GM19043 (cell line): ENCODE measurements at regions not wholly inside any gene's neighbourhood (a gene's known extent, or its start where the extent isn't known, plus 50 kb on each side); places are given as distances from the start of the nearest gene placed in this dataset.
"Not testable (repeated sequence)": the region's sequence is repeated elsewhere in the genome, so short reads cannot be mapped to it uniquely, and the experiment has no call there.

Experiments used
- ATAC-seq: cut with Tn5 transposase; IDR thresholded peaks from one replicate; pipeline ENCODE4 v1.9.1; 2021; ENCODE audit warnings: low read depth; ENCODE audit not compliant: unreplicated experiment

DNA sequence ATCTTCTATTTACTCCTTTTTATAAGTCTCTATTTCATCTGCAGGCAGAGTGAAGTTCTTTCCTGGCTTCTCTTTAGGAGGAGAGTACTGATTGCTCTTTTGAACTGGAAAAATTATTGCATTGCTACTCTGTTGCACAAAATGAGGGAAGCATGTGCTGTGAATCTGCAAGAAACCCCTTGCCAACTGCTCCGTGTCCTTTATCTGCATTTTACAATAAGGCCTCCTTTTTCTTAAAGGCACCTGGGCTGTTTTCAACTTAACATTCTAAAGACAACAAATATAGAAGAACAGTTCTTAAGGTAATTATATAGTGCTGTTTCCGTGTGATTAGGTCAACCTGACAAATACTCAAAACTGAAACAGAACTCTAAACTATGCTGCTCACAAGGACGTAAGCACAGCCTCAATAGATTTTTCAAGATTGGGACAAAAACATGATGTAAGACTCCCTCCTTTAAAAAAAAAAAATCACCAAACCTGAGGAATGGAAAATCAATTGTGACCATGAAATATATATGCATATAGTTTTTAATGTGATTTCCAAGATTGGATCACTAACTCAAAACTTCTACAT, 716.6 kb upstream of the INTU start:
- ATAC-seq, result no peak

DNA sequence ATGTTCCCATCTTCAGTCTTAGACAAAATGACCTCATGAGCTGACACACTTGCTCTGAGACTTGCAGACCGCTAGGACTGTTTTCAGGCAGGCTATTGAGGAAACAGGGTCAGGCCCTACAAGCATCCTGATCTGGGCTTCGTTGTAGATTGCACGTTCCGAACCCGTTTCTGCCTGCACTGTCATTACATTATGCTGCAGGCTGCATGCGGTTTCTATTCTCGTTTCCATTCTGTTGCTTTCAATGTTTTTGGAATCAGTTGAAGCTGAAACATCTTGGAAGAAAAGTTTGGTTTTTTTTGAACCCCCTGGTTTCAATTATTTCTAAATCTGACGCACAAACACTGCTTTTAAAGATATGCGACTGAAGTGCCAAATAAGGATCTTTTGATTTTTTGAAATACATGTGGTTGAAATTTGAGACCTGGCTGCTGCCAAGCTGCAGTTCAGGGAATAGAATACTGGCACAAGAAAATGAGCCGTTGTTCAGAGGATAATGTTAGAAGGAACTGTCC, 716.1 kb upstream of the INTU start:
- ATAC-seq, result no peak

DNA sequence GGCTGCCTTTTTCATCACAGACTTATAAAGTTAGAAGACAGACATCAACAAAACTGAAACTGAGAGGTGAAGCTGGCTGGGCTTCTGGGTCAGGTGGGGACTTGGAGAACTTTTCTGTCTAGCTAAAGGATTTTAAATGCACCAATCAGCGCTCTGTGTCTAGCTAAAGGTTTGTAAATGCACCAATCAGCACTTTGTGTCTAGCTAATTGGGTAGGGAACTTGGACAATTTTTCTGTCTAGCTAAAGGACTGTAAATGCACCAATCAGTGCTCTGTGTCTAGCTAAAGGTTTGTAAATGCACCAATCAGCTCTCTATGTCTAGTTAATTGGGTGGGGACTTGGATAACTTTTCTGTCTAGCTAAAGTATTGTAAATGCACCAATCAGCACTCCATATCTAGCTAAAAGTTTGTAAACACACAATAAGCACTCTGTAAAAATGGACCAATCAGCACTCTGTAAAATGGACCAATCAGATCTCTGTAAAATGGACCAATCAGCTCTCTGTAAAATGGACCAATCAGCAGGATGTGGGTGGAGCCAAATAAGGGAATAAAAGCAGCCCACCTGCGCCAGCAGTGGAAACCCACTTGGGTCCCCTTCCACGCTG, 710.3 kb upstream of the INTU start:
- ATAC-seq, result not testable (repeated sequence)

DNA sequence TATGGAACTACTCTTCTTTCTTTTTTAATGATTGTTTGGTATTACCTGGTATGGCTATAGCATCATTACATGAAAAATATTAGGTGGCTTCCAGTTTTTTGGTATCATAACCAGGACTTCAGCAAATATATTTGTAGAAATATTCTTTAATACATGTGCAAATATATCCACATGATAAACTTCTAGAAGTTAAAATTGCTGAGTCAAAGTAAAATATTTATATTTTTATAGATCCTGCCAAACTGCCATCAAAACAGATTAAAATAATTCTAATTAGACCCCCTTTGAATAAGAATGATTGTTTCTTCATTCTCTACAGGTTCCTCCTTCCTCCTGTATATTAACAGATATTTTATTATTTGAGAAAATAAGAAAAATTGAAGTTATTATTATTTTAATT, 708.5 kb upstream of the INTU start:
- ATAC-seq, result no peak

DNA sequence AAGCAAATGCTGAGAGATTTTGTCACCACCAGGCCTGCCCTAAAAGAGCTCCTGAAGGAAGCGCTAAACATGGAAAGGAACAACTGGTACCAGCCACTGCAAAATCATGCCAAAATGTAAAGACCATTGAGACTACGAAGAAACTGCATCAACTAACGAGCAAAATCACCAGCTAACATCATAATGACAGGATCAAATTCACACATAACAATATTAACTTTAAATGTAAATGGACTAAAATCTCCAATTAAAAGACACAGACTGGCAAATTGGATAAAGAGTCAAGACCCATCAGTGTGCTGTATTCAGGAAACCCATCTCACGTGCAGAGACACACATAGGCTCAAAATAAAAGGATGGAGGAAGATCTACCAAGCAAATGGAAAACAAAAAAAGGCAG, 702.7 kb upstream of the INTU start:
- not testable (repeated sequence) for ATAC-seq

DNA sequence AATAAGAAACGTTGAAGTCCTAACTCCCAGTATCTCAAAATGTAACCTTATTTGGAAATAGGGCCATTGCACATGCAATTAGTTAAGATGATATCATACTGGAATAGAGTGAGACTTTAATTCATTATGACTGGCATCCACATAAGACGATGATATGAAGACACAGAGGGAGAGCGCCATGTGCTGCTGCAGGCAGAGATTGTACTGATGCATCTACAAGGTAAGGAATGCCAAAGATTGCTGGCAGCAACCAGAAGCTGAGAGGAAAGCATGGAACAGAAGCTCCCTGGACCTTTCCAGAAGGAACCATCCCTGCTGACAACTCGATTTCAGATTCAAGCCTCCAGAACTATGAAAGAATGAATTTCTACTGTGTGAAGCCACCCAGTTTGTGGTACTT, 697.0 kb upstream of the INTU start:
- no peak for ATAC-seq

DNA sequence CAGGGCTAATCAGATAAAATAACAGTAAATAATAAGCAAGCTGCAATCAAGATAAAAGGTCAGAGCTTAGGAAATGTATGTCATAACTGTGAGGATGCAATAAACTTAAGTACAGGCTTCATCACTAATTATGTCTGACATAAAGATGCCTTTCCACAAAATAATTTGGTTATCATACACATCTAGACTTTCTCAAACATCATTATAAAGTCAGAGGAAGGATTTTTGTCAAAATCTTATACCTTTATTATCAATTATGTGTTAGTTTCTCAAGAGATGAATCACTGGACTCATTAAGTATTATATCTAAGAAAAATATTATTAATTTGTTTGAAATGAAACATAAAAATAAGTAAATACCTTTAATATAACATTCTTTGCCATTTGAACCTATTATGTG, 695.4 kb upstream of the INTU start:
- no peak for ATAC-seq

DNA sequence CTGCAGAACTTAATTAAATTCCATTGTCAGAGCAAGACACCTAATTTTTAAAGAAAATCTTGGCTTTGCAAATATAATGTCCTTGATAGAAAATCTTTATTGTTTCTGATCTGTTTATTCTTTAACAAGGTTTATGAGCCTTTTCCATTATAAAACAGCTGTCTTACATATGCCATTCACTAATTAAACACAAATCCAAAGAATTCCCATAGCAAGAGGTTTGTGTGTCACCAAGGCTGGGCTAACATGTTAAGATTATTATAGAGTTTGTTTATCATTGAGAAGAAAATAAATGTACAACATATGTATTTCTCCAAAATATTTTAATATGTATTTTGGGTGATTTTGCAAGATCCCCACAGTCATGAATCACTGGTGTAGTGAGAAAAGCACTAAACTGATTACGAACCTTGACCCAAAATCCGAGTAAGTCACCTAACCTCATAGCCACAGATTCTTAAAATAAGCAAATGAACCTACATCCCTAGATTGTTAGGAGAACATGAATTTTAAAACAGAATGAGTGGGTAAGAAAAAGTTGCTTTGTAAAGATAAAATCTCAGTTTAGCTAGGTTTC, 694.8 kb upstream of the INTU start:
- no peak for ATAC-seq

DNA sequence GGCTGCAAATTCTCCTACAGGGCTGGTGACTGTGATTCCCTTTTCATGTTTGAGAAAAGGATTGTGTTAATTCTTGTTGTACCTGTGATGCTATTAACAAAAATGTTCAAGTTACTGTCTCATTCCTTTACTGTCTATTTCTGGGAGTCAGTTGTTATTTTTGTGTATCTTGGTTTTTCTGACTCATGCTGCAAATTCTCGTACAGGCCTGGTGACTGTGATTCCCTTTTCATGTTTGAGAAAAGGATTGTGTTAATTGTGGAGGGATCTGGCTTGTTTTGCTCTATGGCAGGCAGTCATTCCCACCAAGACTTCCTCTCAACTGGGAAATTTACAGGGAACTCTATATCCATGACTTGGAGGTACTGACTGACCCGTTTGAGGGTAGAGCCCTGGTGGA, 693.4 kb upstream of the INTU start:
- ATAC-seq, result no peak

DNA sequence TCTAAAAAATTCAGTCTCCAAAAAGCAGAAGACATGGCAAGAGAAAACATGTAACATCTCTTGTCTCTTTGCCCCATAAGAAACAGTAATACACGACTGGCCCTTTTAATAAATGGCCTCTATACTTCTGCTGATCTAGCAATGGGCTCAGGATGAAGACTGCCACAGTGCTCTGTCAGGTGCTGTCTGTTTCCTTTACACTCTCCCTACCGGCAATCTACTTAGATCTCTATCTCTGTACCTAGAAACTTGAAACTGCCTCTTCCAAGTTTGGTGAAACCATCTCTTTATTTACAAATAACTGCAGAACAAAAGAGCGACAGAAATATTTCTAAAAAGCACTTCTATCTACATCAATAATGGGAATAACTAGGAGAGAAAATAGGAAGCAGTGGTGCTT, 685.2 kb upstream of the INTU start:
- no peak for ATAC-seq

DNA sequence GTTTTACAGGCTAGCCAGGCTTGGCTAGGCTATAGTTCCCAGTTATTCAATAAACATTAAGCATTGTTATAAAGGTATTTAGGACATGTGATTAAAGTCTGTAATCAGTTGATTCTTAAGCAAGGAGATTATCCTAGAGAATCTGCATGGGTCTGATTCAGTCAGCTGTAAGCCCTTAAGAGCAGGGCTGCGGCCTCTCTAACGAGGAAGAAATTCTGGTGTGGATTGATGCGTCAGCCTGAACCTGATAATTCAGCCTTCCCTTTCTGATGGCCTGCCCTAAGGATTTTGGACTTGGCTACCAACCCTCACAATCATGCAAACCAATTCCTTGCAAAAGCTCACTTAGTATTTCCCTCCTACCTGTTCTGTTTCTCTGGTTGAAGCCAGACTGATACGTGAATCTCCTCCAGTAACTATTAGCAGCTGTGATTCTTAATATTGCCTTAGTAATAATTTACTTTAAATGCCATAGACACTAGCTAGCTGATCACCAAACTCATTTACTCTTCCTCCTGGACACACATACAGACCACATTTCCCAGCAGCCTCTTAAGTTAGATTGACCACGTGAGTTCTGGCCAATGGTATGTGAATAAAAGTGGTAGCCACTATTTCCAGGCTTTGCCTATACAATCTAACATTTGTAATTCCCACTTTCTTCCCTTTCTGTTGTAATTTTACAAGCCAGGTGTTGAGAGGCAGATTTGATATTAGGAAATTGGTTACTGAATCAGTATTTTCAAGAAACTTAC, 678.0 kb upstream of the INTU start:
- ATAC-seq, result no peak

DNA sequence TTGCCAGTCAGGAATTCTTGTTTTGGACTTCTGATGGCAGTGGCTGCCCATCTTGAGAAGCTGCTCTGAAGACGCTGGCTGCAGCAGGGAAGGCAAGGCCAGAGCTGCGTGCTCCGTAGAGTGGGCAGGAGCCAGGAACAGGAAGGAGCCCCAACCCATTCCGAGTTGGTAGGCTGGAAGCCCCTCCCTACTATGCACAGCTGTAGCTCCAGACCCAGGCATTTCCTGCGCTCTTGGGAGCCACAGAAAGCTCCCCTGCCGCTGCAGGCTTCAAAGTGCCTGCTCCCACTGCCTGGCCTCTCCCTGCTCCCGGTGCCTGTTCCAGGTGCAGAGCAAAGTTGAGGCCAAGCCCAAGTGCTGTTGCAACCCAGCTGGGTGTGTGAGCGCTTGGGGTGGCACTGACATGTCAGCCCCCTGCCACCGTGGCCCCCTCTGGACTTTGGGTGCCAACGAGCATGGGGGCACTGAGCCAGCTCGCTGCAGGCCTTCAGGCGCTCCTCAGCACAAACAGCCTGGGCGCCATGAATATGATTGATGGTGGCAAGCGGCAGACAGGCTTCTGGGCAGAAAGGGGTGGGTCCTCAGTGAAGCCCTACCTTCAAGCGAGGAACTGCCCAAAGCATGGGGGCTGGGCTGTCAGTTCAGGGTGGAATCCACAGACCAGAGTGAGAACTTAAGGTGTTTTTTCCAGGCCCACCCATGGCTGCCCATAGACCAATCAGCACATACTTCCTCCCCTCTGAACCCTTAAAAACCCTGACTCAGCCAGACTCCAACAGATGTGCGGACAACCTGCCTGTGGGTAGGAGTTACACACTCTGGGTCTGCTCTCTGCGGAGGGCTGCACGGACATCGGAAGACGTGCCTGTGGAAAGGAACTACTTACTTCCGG, 677.2 kb upstream of the INTU start:
- ATAC-seq, result no peak

DNA sequence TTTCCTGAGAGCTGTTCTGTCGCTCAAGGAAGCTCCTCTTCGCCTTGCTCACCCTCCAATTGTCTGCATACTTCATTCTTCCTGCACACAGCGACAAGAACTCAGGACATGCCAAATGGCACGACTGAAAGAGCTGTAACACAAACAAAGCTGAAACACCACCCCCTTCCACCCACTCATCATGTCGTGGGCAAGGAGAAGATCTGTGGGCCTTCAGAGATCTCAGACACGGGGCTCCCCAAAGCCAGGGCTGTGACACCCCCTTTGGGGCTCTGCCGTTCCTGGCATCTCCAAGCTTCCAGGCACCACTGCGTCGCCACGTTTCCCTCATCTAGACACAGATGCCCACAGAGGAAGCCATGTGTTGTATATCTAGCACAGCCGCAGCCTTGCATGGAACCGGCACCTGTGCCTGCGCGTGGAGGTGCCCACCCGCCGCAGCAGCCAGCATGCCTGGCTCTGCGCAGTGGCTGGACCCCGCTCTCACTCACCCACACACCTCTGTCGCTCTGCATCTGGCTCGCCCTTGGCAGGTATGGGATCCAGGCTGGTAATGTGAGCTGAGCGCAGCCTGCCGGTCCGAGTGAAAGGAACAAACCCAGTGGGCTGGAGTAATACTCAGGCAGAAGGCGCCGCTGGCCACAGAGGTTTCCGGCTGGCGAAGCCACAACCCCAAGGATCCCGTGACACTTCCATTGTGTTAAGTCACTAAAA, 676.4 kb upstream of the INTU start:
- ATAC-seq, result no peak

DNA sequence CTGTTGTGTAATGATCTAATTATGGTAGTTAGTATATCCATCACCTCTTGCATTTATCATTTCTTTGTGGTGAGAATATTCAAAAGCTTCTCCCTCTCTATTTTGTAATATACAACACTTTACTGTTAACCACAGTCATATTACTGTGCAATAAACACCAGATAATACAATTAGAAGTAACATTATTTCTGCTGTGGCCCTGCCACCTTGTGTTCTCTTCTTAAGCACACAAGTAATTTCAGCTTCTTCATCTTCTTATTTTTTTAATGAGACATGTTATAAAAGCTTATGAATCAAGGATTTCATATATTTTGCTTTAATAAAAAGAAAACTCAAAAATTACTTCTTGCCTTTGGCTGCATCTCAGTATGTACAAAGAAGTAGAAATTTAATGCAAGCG, 675.2 kb upstream of the INTU start:
- ATAC-seq, result no peak

DNA sequence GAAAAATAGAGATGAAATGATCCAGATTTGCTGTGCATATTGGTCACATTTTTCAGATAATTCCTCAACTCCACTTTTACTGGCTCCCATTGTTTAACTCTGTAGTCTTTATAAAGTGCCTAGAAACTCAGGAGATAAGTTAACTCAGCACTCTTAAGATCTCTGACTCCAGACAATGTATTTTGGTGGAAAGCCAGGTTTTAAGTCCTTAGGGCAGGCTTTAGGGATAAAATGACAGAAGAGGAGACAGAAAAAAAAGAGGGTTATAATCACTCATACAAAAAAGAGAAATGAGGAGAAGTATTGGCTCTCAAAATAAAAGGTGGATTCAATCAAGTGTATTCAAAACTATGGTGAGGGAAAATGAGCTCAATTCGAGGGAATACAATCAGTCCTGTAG, 674.8 kb upstream of the INTU start:
- ATAC-seq, result no peak

DNA sequence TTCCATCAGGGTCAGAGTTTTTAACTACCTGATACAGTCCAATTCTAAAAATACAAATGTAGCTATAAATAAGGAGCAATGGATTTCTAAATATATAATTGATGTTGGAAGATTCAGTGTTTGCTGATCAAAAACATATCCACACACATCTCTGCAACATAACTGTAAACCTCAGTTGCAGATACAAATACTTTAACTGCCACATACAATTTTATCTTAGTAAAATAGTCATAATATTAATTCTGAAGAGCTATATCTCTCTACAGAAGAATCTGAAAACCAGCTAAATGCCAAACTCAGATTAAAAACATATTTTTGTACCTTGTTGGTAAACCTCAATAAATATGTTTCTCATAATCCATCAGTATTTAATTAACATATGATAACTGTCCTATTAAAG, 674.3 kb upstream of the INTU start:
- no peak for ATAC-seq

DNA sequence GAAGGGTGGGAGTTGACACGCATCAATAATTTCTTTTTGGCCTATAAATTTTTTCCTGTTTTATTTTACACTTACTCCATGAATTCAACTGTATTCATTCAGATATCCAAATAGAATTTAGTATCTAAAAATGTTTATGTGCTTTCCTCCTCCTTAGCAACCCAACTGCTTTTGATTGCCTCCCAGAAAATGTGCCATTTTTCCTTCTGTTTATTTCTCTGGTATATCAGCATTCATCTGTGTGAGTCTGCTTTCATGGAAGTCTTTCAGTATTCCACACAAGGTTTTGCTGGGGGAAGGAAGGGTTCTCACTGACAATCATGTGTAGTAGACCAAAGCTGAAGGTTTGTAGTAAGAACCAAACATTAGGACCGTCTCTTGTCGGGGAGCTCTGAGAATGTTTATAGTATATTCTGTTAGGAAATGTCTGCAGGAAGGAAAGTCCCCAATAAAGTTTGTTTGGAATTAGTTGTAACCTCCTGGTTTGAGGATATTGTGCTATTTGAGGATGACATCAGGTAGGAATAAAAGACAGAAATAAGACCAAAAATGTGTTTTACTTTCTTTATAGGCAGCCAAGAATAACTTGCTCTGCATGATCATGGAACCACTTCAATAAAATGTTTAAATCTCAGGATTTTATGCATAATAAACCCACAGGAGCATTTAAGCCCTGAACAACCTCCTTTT, 673.6 kb upstream of the INTU start:
- ATAC-seq, result no peak

DNA sequence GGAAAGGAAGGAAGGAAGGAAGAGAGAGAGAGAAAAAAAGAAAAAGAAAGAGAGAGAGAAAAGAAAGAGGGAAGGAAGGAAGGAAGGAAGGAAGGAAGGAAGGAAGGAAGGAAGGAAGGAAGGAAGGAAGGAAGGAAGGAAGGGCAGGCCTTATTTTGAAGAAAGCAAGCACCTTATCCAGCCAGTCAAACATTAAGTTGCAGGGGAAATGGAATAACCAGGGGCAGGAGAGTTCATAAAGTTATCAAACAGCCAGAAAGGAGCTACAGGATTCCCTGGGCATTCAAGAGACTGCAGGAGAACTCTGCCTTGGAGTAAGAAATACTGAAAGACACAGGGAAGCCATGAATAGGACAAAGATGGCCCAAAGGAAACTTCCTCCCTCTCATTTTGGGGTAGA, 672.0 kb upstream of the INTU start:
- no peak for ATAC-seq

DNA sequence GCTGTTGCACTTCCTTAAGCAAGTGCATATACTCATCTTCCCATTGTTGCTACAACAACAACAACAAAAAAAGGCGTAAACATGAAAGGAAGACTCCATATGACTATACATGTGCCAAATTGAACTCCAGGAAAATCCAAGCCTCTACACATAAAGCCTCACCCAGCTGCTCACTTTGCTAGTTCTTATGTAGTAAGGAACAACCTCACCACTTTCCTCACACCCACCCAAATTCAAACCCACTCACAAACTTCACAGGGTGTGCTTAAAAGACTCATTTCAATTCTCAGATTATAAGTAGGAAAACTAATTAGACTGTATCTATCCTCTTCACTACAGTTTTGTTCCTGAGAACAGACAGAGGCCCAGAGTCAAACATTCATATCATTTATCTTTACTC, 671.1 kb upstream of the INTU start:
- ATAC-seq, result no peak
